GM10266 (cell line): ENCODE measurements at regions not wholly inside any gene's neighbourhood (a gene's known extent, or its start where the extent isn't known, plus 50 kb on each side); places are given as distances from the start of the nearest gene placed in this dataset.
A peak's percentile ranks its signal among the peaks of the same experiment; 100 is the strongest.

Source experiments
- DNase-seq: peaks from one replicate; pipeline ENCODE4 v3.0.0; 2012; ENCODE audit errors: extremely low spot score
- CTCF ChIP-seq: IDR thresholded peaks from 2 replicates; pipeline ENCODE4 v1.5.1; 2012; ENCODE audit warnings: mild to moderate bottlenecking, low read depth; ENCODE audit not compliant: control insufficient read depth, insufficient read depth; ENCODE audit errors: missing control alignments

GRCh38 chr2:64910523-64910922, 78.7 kb upstream of the SLC1A4 start:
- no peak for TF ChIP-seq CTCF
- DNase-seq: no peak

GRCh38 chr2:64910972-64911433, 78.2 kb upstream of the SLC1A4 start:
- TF ChIP-seq CTCF: no peak
- no peak for DNase-seq

- no peak for DNase-seq
- peak; percentile 48 for TF ChIP-seq CTCF
These were observed 75.8 kb upstream of the SLC1A4 start for GRCh38 chr2:64913357-64913869.

GRCh38 chr2:64914247-64914646, 75.0 kb upstream of the SLC1A4 start:
- no peak for TF ChIP-seq CTCF
- no peak for DNase-seq

- peak; percentile 63 for DNase-seq
- TF ChIP-seq CTCF: no peak
These were observed 74.3 kb upstream of the SLC1A4 start for GRCh38 chr2:64914735-64915509.

- TF ChIP-seq CTCF: no peak
- no peak for DNase-seq
These were observed 73.7 kb upstream of the SLC1A4 start for GRCh38 chr2:64915510-64915900.

GRCh38 chr2:64918220-64918886, 70.8 kb upstream of the SLC1A4 start:
- TF ChIP-seq CTCF: no peak

More at GRCh38 chr2:64918220-64918886, 70.8 kb upstream of the SLC1A4 start:
- no peak for DNase-seq
